Right ventricle myocardium superior (tissue), 1 donor: ENCODE measurements at regions not wholly inside any gene's neighbourhood (a gene's known extent, or its start where the extent isn't known, plus 50 kb on each side); places are given as distances from the start of the nearest gene placed in this dataset.

ENCODE experiments used
- ATAC-seq: fragments of 200-7000 bp; cut with Tn5 transposase; one replicate; pipeline ENCODE4 v1.9.1; 2020; ENCODE audit warnings: mild to moderate bottlenecking; ENCODE audit not compliant: poor library complexity
- DNase-seq: peaks from one replicate; pipeline ENCODE4 v3.0.0-alpha.2; 2020
- intact Hi-C: fragments of 100-400 bp; cut with DNase I; formaldehyde crosslinking; loops from one replicate; pipeline ENCODE4 v1.11.2; 2022
- donor health status: DM: no; HTN: yes; CAD: no; lungs with severe emphysema.

DNA sequence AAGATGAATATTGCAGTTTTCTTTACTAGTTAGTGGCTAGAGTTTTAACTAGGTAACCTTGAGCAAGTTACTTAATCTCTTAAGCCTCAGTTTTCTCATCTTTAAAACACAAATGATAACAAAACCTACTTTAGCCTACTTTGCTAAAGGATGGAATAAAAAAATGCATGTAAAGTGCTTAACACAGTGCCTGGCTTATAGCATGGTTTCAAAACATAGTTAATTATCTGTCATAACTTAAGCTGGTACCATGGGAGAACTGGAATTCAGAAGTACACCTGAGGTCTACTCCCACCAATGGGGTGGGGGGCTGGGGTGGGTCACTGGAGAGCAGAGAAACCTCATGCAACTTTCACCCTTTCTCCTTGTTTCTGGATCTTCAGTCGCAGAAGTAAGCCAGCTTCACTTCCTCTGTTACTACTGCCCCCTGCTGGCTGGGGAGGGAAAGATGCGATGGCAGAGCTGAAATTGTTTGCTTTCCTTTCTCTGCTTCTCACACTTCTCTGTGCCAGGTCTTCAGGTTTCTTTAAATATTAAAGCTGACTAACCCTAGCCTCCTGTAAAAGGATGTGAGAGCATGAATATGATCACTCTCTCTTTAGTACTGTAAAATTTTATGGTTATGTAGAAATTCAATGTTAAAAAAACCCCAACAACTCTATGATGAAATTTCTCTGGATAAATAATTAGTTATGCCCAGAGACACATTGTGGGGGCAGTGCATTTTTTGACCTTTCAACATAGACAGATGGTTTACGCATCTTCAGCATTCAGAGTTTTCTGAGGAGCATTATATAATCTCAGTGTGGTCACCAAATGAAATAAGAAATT is 324.2 kb downstream of the HLX start:
- peak; percentile 63 for ATAC-seq
- intact Hi-C loops, result loop anchor here (2.0 kb wide), 1 partner anchor 327 kb away; no protein-coding TSS in a partner anchor
- DNase-seq, result peak; percentile 82

DNA sequence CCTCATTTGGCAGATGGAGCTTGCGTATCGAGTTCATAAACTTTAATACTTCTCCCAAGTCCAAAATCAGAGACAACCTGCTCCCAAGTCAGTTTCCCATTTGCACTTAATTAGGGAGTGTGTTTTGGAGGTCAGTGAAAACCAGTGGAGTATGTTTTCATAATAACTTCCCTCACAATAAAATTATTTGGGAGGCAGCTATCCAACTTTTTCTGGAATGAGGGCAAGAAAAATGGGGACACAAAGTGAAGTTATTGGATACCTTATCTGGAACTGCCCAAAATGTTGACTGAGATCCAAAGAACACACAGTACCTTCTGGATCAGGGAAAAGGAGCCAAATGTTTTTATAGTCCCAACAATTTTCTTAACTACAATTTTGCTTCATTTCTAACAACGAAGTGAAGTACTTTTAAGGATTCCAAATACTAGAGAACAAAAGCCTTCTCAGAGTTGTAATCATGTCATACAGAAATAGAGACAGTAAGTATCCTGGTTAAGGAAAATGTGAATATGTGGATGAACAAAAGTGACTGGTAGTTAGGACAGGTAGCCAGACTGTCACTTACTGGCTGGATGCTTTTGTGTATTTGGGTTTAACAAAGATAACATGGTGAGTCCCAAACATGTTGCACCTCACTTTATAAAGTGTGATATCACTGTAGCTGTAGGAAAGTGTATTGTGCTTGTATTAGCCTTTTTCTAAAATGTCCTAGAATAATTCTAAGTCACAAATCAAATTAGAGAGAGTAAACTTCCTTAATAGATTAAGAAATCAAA is 325.0 kb downstream of the HLX start:
- intact Hi-C loops, result loop anchor here (2.0 kb wide), 1 partner anchor 327 kb away; no protein-coding TSS in a partner anchor
- no peak for DNase-seq
- peak; percentile 90 for ATAC-seq

DNA sequence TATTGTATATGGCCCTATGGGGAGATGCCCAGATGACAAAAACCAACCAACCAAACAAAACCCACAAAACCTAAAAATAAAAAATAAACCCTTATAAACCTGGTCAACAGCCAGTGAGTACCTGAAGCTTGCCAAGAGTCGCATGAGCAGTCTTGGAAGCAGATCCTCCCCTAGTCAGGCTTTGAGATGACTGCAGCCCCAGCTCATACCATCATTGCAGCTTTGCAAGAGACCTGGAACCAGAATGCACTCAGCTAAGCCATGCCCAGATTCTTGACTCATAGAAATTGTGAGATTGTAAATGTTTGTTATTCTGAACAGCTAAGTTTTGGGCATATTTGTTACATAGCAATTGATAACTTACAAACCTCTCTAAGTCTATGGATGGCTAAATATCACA is 326.8 kb downstream of the HLX start:
- intact Hi-C loops, result no loop called here
- no peak for ATAC-seq

DNA sequence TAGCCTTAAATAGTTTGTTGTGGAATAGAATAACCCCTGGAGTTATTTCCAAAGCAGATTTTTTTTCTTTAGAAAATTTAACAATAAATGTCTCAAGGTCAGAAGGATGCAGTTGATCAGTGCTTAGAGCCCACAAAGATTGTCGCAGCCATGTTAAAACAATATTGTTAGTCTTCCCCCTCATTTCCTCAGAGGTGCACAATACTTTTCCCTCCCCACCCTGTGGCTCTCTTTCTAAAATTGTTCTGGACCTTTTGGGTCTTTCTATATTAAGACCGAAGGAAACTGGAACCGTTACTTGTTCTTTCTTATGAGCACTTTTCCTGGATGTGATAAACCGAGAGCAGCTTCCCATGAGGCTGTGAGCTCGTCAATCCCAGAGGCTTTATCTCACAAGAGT is 333.7 kb downstream of the HLX start:
- DNase-seq (no peak), ATAC-seq (no peak)
- intact Hi-C loops, result no loop called here

More for the DNA sequence above, 326.8 kb downstream of the HLX start:
- DNase-seq, result no peak

DNA sequence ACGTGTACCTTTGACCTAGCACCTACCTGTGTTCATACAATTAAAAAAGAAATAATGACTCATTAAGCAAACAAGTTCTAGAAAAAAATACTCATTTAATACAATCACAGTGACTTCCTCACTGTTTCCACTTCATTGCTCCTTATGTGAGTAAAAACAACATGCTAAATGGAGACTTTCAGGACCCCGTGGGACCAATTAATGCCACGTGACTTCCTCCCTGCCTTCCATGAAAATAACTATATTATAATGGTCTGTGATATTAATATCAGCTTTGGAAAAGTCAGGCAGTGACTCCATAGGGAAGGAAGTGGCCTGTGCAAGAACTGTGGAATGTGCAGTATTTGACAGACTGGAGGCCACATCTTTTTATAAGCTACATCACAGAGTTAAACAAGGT is 337.8 kb downstream of the HLX start:
- no peak for DNase-seq
- intact Hi-C loops, result no loop called here

DNA sequence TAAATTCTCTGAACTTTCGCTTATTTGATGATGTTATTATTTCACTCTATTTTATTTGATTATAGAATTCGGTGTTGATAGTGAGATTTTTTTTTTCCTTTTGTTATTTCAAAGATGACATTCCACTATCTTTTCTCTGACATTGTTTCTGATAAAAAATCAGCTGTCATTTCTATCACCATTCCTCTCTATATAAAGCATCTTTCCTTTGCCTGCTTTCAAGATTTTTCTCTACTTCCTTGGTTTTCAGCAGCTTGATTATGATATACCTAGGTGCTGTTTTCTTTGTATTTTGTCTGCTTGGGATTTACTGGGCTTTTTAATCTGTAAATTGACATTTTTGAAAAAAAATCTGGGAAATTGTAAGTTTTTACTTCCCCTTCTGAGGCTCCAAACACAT is 344.0 kb downstream of the HLX start:
- intact Hi-C loops, result no loop called here
- no peak for DNase-seq
- ATAC-seq, result no peak

More for the DNA sequence above, 337.8 kb downstream of the HLX start:
- peak; percentile 62 for ATAC-seq

DNA sequence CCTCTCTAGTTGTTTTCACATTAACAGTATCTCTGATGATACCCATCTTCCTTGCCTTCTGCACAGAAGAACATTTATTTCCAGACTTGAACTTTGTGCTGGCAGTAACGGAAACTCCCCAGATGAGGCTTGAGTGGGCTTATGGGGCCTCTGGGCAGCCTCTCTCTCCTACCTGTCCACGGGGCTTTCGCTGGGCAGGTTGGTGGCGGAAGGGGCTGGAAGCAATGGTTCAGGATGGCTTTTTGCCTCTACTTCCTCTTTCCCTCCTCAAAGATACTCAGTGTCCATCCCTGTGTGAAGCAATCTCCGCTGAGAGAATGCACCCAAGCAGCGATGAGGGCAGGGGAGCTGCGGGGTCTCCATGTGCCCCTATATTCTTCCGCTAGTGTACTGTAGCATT is 348.2 kb downstream of the HLX start:
- no peak for ATAC-seq
- no peak for DNase-seq
- intact Hi-C loops, result no loop called here

DNA sequence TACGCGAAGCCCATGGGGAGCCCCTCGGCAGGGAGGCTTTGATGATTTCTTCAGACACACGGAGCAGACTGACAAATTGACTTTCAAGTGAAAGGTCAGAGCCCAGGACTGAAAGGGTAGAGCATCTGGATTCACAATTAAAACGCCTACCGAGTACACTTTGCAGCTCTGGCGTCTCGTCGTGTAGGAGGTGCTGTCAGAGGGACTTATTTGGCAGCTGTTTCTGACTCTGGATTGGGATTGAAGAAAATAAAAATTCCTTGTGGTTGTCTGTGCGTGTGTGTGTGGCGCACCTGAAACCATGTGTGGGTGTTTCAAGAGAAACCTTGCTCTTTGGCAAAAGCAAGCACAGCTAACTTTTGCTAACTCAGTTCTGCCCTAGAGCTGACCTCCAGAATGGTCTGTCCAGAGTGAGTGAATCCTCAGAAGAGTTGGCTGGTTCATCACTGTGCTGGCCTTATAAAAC is 348.7 kb downstream of the HLX start:
- ATAC-seq, result peak; percentile 19
- intact Hi-C loops, result no loop called here

DNA sequence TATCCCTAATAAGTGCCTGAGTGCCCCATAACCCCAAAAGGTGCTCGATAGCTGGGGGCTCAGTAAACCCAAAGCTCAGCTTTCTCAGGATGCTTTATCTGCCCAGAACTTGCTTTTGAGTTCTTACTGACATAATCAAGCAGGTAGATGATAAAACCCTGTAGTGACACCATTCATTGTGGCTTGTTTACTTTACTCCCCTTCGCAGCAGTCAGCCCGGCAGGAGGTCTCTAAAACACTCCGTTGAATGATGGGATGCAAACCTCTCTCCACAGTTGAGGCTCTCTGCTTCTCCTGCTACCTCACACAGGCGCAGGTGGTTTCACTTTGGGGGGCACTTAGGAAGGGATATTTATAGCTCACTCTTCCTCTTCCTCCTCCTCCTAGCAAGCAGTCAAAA is 349.4 kb downstream of the HLX start:
- intact Hi-C loops, result no loop called here
- DNase-seq (no peak), ATAC-seq (no peak)

More for the DNA sequence above, 348.7 kb downstream of the HLX start:
- DNase-seq, result no peak

DNA sequence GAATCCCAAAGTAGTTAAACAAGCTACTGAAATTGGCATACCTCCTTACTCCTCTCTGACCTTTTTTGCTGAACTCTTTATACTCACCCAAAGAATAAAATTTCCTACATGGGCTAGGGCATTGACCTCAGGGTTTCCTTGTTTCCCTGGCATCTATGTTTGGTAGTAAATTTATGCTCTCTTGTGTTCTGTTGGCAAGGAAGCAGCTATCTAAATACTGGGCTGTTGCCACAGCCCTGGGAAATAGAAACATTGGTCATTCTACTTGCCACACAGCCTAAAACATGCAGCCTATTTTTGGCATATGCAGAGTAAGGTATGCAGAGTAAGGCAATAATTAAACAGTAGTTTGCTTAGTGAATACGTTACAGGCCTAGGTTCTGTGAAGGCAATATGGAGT is 351.4 kb downstream of the HLX start:
- ATAC-seq (peak; percentile 92), DNase-seq (no peak)
- intact Hi-C loops, result no loop called here

DNA sequence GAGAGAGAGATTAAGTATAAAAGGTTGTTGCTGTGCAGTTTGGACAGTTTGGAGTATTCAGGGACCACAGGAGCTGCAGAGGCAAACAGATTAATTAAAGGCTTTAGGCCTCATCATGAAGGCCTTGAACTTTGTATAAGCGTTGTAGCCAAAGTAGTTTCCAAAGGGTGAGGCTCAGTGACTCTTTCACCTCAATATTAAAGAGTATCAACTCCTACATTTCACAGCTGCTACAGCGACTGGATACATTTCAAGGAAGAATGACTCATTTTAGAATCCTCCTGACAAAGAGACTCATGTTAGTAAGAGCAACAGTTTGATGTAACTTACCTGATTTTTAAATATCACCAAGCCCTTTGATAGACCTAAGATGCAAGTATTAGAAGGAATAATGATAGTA is 355.5 kb downstream of the HLX start:
- intact Hi-C loops, result no loop called here

DNA sequence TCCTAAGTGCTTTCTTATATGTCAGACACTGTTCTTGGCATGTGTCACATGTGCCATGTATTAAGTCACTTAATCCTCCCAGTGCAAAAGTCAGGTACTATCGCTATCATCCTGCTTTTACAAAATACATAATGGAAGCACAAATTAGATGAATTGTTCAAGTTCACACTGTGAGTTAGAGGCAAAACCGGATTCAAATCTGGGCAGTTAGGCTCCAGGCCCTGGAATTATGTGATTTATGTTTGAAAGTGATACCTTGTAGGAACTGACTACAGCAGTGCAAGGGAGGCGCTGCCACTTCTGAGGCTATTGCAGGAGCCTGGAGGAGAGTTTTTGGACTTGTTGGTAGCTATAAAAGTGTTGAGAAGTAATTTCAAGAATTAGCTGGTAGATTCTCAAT is 358.3 kb downstream of the HLX start:
- intact Hi-C loops, result no loop called here
- DNase-seq, result no peak
- no peak for ATAC-seq

More for the DNA sequence above, 355.5 kb downstream of the HLX start:
- DNase-seq, result no peak
- no peak for ATAC-seq

DNA sequence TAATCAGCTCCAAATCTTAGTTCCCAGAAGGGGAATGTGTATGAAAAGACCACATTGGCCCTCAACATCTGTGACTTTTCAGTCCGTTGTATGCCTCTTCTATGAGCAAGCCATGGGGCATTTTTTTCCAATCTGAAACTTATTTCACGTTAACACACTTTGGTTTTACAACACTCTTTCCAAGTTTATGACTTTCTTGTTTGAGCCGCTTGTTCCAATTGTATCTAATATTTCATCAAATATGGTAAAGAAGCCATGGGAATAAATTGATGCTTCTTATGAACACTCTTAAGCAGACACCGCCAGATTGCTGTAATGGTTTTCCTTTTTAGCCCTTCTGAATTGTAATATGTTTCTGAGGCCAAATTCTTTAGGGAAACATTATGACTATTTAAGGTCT is 359.9 kb downstream of the HLX start:
- intact Hi-C loops, result no loop called here
- ATAC-seq (no peak), DNase-seq (no peak)

DNA sequence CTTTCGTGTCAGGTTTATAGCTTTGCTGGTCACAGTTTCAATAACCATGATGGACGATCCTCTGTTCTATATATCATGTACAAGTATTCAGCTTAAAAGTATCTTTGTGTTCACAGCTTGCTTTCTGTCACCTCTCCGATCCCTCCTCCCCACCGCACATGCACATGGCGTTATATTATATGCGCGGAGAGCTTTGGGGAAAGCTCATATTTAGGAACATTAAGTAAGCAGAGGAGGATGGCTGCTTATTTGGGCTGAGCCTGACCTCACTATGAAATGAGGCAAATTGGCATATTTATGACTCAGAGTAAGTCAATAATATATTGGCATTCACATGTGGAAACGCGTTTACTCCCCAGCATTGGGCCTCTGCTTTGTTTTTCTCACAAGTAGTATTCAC is 360.5 kb downstream of the HLX start:
- ATAC-seq (no peak), DNase-seq (no peak)
- intact Hi-C loops, result no loop called here

DNA sequence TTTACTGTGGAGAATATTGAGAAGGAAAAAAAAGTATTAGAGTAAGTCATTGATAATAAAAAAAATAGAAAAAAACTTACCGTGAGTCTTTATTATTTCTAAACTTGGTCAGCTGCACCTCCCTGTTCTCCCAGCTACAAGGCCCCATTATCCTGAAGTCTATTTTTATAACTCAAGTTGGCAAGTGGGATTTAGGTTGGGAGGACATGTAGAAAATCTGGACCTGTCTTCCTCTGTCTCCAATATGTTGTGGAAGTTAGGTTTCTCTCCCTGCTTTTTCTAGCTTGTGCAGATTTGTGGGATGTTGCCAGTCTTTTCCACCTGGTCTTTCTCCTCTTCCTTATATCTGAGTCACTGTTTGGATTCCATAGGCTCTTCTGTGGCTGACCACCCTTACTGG is 361.4 kb downstream of the HLX start:
- ATAC-seq (peak; percentile 78), DNase-seq (no peak)

DNA sequence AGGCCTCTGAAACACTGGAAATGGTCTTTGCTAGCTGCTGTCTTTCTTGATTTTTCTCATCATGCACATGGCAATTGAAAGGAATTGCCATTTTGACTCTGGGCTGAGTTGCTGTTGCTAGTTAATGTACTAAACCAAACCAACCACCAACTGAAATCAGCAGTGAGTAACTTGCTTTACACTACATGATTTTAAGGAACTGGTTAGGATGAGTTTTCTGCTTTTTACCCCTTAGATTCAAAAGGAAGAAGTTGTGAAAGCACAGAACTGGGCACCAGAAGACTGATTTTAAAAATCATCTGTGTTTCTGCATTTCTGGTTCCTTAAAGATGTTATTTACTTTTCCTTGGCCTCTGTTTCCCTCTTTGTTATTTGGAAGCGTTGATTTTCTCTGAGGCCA is 361.9 kb downstream of the HLX start:
- ATAC-seq (no peak), DNase-seq (no peak)
- intact Hi-C loops, result no loop called here

More for the DNA sequence above, 361.4 kb downstream of the HLX start:
- intact Hi-C loops, result no loop called here

DNA sequence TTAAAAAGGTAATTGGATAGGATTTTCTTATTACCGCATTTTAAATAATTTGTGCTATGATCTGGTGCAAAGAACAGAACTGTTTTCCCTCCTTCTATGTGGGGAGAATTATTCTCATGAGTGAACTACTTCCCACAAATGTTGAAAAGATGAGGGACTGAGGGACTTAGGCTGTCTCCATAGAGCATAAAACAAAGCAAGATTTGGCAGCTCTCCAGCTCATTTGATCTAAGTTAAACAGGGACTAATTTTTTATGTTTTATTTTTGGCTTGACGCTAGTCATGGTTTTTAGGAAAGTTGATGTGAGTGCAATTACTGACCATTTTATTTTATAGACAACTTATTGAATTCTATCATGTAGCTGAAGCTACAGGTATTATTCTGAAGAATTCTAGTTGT is 362.3 kb downstream of the HLX start:
- DNase-seq (no peak), ATAC-seq (peak; percentile 58)
- intact Hi-C loops, result no loop called here

DNA sequence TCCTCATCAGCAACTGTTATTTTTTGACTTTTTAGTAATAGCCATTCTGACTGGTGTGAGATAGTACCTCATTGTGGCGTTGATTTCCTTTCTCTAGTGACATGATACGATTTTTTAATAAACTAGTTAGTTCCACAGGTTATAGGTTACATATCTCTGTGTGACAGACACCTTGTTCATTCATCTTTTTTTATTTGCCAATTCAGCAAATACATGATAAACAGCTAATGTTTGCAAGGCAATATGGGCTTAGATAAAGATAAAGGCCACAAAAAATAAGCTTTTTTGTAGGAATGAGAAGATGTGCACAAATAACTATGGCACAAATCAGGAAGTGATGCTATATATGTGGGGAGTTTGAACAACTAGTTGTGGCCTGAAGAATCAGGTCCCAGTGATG is 366.8 kb downstream of the HLX start:
- ATAC-seq (no peak), DNase-seq (no peak)
- intact Hi-C loops, result no loop called here

DNA sequence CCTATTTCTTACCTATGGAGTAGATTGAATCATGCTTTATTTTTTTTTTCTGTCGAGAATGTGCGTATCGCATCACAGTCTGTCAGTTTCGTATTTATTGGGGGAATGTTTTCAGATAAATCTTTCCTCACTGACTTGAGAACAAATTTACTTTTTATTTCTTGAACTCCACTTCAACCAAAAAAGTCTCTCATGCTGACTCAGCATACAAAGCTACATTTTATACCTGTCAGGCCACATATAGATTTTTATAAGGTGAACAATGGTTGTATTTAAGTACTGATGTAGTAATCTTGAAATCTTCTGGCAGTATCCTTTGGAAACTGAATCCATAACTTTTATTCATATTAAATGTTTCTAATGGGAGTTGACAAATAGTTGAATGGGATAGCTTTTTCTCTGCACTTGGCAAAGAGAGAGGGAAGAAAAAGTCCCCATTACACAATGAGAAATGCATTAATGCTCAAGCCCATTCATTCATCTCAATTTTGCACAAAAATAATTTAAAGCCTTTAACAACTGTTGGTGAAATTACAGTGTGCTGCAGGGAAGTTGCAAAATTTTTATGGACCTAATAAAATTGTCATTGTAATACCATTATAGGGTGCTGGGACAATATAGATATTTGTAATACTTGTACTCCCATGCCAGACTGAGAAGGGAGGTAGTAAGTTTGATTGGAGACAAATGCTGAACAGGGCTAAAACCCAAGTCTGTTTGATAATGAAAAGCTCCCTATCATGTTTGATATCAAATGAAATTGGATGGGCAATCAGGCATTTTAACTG is 367.6 kb downstream of the HLX start:
- intact Hi-C loops, result no loop called here

More for the DNA sequence above, 367.6 kb downstream of the HLX start:
- ATAC-seq, result no peak
- no peak for DNase-seq
